HG02623 (cell line): ENCODE measurements at regions not wholly inside any gene's neighbourhood (a gene's known extent, or its start where the extent isn't known, plus 50 kb on each side); places are given as distances from the start of the nearest gene placed in this dataset.

Experiments used
- ATAC-seq: cut with Tn5 transposase; IDR thresholded peaks from one replicate; pipeline ENCODE4 v1.9.1; 2021; ENCODE audit warnings: moderate library complexity; ENCODE audit not compliant: unreplicated experiment

GRCh38 chr18:30929718-30930117 is 112.8 kb downstream of the DSC3 start:
- no peak for ATAC-seq

GRCh38 chr18:30929065-30929464 is 113.5 kb downstream of the DSC3 start:
- no peak for ATAC-seq

- no peak for ATAC-seq
These were observed 114.9 kb downstream of the DSC3 start for GRCh38 chr18:30927517-30928075.

GRCh38 chr18:30927042-30927441 is 115.5 kb downstream of the DSC3 start:
- ATAC-seq: no peak

- ATAC-seq: no peak
These were observed 116.7 kb downstream of the DSC3 start for GRCh38 chr18:30925795-30926194.

GRCh38 chr18:30920757-30921156 is 121.8 kb downstream of the DSC3 start:
- no peak for ATAC-seq

GRCh38 chr18:30920351-30920750 is 122.2 kb downstream of the DSC3 start:
- ATAC-seq: no peak

- ATAC-seq: no peak
These were observed 124.9 kb downstream of the DSC3 start for GRCh38 chr18:30917651-30918050.

GRCh38 chr18:30915336-30915988 is 127.1 kb downstream of the DSC3 start:
- no peak for ATAC-seq

GRCh38 chr18:30908381-30908780 is 134.2 kb downstream of the DSC3 start:
- no peak for ATAC-seq

GRCh38 chr18:30903566-30903965 is 139.0 kb downstream of the DSC3 start:
- ATAC-seq: no peak

- no peak for ATAC-seq
These were observed 152.8 kb downstream of the DSC3 start for GRCh38 chr18:30889519-30890301.

GRCh38 chr18:30888344-30888743 is 154.2 kb downstream of the DSC3 start:
- no peak for ATAC-seq

- no peak for ATAC-seq
These were observed 155.5 kb downstream of the DSC3 start for GRCh38 chr18:30886998-30887397.

GRCh38 chr18:30870466-30870865 is 172.1 kb downstream of the DSC3 start:
- ATAC-seq: no peak

- ATAC-seq: no peak
These were observed 179.6 kb downstream of the DSC3 start for GRCh38 chr18:30862900-30863299.

GRCh38 chr18:30860741-30861140 is 181.8 kb downstream of the DSC3 start:
- ATAC-seq: no peak

GRCh38 chr18:30859036-30859435 is 183.5 kb downstream of the DSC3 start:
- ATAC-seq: no peak

GRCh38 chr18:30858560-30858959 is 184.0 kb downstream of the DSC3 start:
- ATAC-seq: no peak

GRCh38 chr18:30855762-30856161 is 186.8 kb downstream of the DSC3 start:
- no peak for ATAC-seq

- no peak for ATAC-seq
These were observed 189.6 kb downstream of the DSC3 start for GRCh38 chr18:30852980-30853379.

- ATAC-seq: no peak
These were observed 190.0 kb downstream of the DSC3 start for GRCh38 chr18:30852541-30852940.
